ENCODE measurements at regions not wholly inside any gene's neighbourhood (a gene's known extent, or its start where the extent isn't known, plus 50 kb on each side); places are given as distances from the start of the nearest gene placed in this dataset.

DNA sequence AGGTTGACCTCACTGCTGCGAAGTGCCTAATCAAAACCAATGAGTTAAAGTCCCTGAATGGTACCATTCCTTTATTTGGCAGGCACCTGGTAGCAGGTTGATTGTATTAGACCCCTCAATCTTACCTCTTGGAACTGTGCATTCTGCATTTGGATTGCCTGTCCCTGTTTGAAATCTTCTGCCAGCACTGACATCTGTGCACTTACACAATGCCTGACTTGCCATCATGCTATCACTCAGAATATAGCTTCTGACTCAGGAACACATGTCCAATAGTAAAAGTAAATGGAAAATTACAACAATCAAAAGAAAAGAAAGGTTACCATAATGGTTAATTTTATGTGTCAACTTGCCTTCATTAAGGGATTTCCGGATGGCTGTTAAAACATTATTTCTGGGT, 366.0 kb upstream of the PDGFD start:
- TF ChIP-seq ZNF830 (CRISPR knock-in tag; IDR thresholded peaks at IDR 0.05) (no peak), GABPB1 (CRISPR knock-in tag; IDR thresholded peaks at IDR 0.05) (no peak), BHLHE40 (IDR thresholded peaks at IDR 0.05; ENCODE audit: low read length) (no peak)

All from K562 (cell line).